Naive B cell (primary cell): ENCODE measurements at regions not wholly inside any gene's neighbourhood (a gene's known extent, or its start where the extent isn't known, plus 50 kb on each side); places are given as distances from the start of the nearest gene placed in this dataset.

Source experiments
- ATAC-seq, 2 donors: fragments of 150-1000 bp; cut with Tn5 transposase; 2 replicates each; pipeline ENCODE4 v1.10.0; 2021; ENCODE audit warnings: low read depth in 2 of 2, mild to moderate bottlenecking in 2 of 2, moderate library complexity in 2 of 2
- DNase-seq: peaks from one replicate; pipeline ENCODE4 v3.0.0; 2022
- H3K27ac Mint-ChIP-seq, 6 donors: one replicate each; pipeline ENCODE4 v1.8.0; 2020 to 2022; ENCODE audit warnings: mild to moderate bottlenecking in 6 of 6, mixed read lengths in 6 of 6, moderate library complexity in 5 of 6, inconsistent platforms in 2 of 6
- H3K27me3 Mint-ChIP-seq, 3 donors: one replicate each; pipeline ENCODE4 v1.8.0; 2021 to 2022; ENCODE audit warnings: mixed read lengths in 3 of 3, mild to moderate bottlenecking in 1 of 3
- H3K36me3 Mint-ChIP-seq, 2 donors: one replicate each; pipeline ENCODE4 v1.8.0; 2020 to 2022; ENCODE audit warnings: mixed read lengths in 2 of 2, inconsistent platforms in 1 of 2, mild to moderate bottlenecking in 1 of 2
- H3K4me1 Mint-ChIP-seq, 3 donors: one replicate each; pipeline ENCODE4 v1.8.0; 2020 to 2022; ENCODE audit warnings: mixed read lengths in 3 of 3, inconsistent platforms in 1 of 3, mild to moderate bottlenecking in 1 of 3, moderate library complexity in 1 of 3
- H3K4me3 Mint-ChIP-seq, 8 donors: one replicate each; pipeline ENCODE4 v1.8.0; 2020 to 2022; ENCODE audit warnings: mild to moderate bottlenecking in 8 of 8, mixed read lengths in 8 of 8, moderate library complexity in 8 of 8, inconsistent platforms in 2 of 8
- H3K9me3 Mint-ChIP-seq, 7 donors: one replicate each; pipeline ENCODE4 v1.8.0; 2020 to 2022; ENCODE audit warnings: mixed read lengths in 7 of 7, mild to moderate bottlenecking in 5 of 7, inconsistent platforms in 2 of 7, moderate library complexity in 1 of 7

GRCh38 chr10:28378986-28379585 is 76.2 kb upstream of the MPP7 start:
- DNase-seq (no peak), ATAC-seq (no peak)
- Mint-ChIP-seq H3K27ac (peak overlapping the region in 1 of 6 donors; percentile 33), H3K4me3 (no peak overlapping the region), H3K9me3 (no peaks in the 10 kb centered on the region), H3K27me3 (no peaks in the 10 kb centered on the region), H3K36me3 (no peaks in the 10 kb centered on the region), H3K4me1 (peaks cover 0 to 6% (median 4%) of the 10 kb centered on the region in 3 donors)

- Mint-ChIP-seq H3K27ac (no peak overlapping the region), H3K36me3 (no peaks in the 10 kb centered on the region), H3K27me3 (peaks cover 6 to 13% (median 7%) of the 10 kb centered on the region in 3 donors), H3K9me3 (no peaks in the 10 kb centered on the region), H3K4me1 (peaks cover 0 to 6% (median 4%) of the 10 kb centered on the region in 3 donors), H3K4me3 (no peak overlapping the region)
- DNase-seq (no peak), ATAC-seq (no peak)
These were observed 78.6 kb upstream of the MPP7 start for GRCh38 chr10:28381466-28381865.

- H3K4me1 Mint-ChIP-seq = peaks cover 0 to 6% (median 4%) of the 10 kb centered on the region in 3 donors
- H3K27ac Mint-ChIP-seq = no peak overlapping the region
- peaks cover 8 to 18% (median 9%) of the 10 kb centered on the region in 3 donors for H3K27me3 Mint-ChIP-seq
- H3K4me3 Mint-ChIP-seq = no peak overlapping the region
- H3K9me3 Mint-ChIP-seq = no peaks in the 10 kb centered on the region
- DNase-seq (peak; percentile 76), ATAC-seq (peak; percentile 98 to 100)
- H3K36me3 Mint-ChIP-seq = no peaks in the 10 kb centered on the region
These were observed 79.1 kb upstream of the MPP7 start for GRCh38 chr10:28381903-28382347.

GRCh38 chr10:28382525-28383269 is 79.8 kb upstream of the MPP7 start:
- DNase-seq = no peak
- Mint-ChIP-seq H3K4me1 (peaks cover 0 to 6% (median 4%) of the 10 kb centered on the region in 3 donors), H3K27ac (no peak overlapping the region), H3K27me3 (peaks cover 15 to 25% (median 16%) of the 10 kb centered on the region in 3 donors), H3K9me3 (no peaks in the 10 kb centered on the region), H3K4me3 (no peak overlapping the region), H3K36me3 (no peaks in the 10 kb centered on the region)
- no peak for ATAC-seq

- ATAC-seq = no peak
- Mint-ChIP-seq H3K4me1 (peaks cover 0 to 6% (median 4%) of the 10 kb centered on the region in 3 donors), H3K27me3 (peaks cover 19 to 41% (median 26%) of the 10 kb centered on the region in 3 donors), H3K36me3 (peaks cover 0 to 3% of the 10 kb centered on the region in 2 donors), H3K9me3 (peaks cover 0 to 3% (median 0%) of the 10 kb centered on the region in 7 donors), H3K27ac (no peak overlapping the region), H3K4me3 (no peak overlapping the region)
- DNase-seq = no peak
These were observed 81.7 kb upstream of the MPP7 start for GRCh38 chr10:28384557-28384956.

- ATAC-seq (no peak), DNase-seq (no peak)
- H3K9me3 Mint-ChIP-seq = peaks cover 0 to 3% (median 0%) of the 10 kb centered on the region in 7 donors
- H3K27ac Mint-ChIP-seq = no peak overlapping the region
- peaks cover 0 to 6% (median 4%) of the 10 kb centered on the region in 3 donors for H3K4me1 Mint-ChIP-seq
- H3K4me3 Mint-ChIP-seq = no peak overlapping the region
- H3K27me3 Mint-ChIP-seq = peaks cover 19 to 41% (median 30%) of the 10 kb centered on the region in 3 donors
- peaks cover 0 to 3% of the 10 kb centered on the region in 2 donors for H3K36me3 Mint-ChIP-seq
These were observed 83.1 kb upstream of the MPP7 start for GRCh38 chr10:28385748-28386502.

GRCh38 chr10:28386503-28386868 is 83.6 kb upstream of the MPP7 start:
- H3K4me3 Mint-ChIP-seq = no peak overlapping the region
- peaks cover 0 to 3% (median 0%) of the 10 kb centered on the region in 7 donors for H3K9me3 Mint-ChIP-seq
- H3K27ac Mint-ChIP-seq = no peak overlapping the region
- H3K36me3 Mint-ChIP-seq = peaks cover 0 to 3% of the 10 kb centered on the region in 2 donors
- ATAC-seq (no peak), DNase-seq (no peak)
- peaks cover 0 to 6% (median 4%) of the 10 kb centered on the region in 3 donors for H3K4me1 Mint-ChIP-seq
- H3K27me3 Mint-ChIP-seq = peaks cover 19 to 41% (median 30%) of the 10 kb centered on the region in 3 donors

- no peaks in the 10 kb centered on the region for H3K4me1 Mint-ChIP-seq
- no peak overlapping the region for H3K4me3 Mint-ChIP-seq
- H3K9me3 Mint-ChIP-seq = peaks cover 0 to 3% (median 0%) of the 10 kb centered on the region in 7 donors
- no peak for ATAC-seq
- no peak overlapping the region for H3K27ac Mint-ChIP-seq
- H3K36me3 Mint-ChIP-seq = peaks cover 0 to 3% of the 10 kb centered on the region in 2 donors
- DNase-seq = no peak
- H3K27me3 Mint-ChIP-seq = peaks cover 19 to 41% (median 30%) of the 10 kb centered on the region in 3 donors
These were observed 84.3 kb upstream of the MPP7 start for GRCh38 chr10:28387140-28387539.

GRCh38 chr10:28391283-28391682 is 88.4 kb upstream of the MPP7 start:
- Mint-ChIP-seq H3K4me1 (peaks cover 5 to 7% (median 5%) of the 10 kb centered on the region in 3 donors), H3K4me3 (no peak overlapping the region), H3K27ac (no peak overlapping the region), H3K27me3 (peaks cover 15 to 30% (median 23%) of the 10 kb centered on the region in 3 donors), H3K36me3 (peaks cover 0 to 3% of the 10 kb centered on the region in 2 donors), H3K9me3 (peaks cover 0 to 3% (median 0%) of the 10 kb centered on the region in 7 donors)
- DNase-seq (no peak), ATAC-seq (no peak)

- DNase-seq (peak; percentile 49), ATAC-seq (peak; percentile 73 to 84)
- Mint-ChIP-seq H3K27me3 (peaks cover 6 to 16% (median 12%) of the 10 kb centered on the region in 3 donors), H3K9me3 (peaks cover 0 to 5% (median 0%) of the 10 kb centered on the region in 7 donors), H3K27ac (peak overlapping the region in 2 of 6 donors; percentile 56 to 64), H3K36me3 (peaks cover 0 to under 1% of the 10 kb centered on the region in 2 donors), H3K4me1 (peaks cover 5 to 7% (median 5%) of the 10 kb centered on the region in 3 donors), H3K4me3 (no peak overlapping the region)
These were observed 91.2 kb upstream of the MPP7 start for GRCh38 chr10:28393956-28394568.

GRCh38 chr10:28396331-28396730 is 93.5 kb upstream of the MPP7 start:
- H3K27ac Mint-ChIP-seq = no peak overlapping the region
- H3K9me3 Mint-ChIP-seq = peaks cover 0 to 5% (median 0%) of the 10 kb centered on the region in 7 donors
- DNase-seq (no peak), ATAC-seq (no peak)
- peaks cover 6 to 11% (median 9%) of the 10 kb centered on the region in 3 donors for H3K27me3 Mint-ChIP-seq
- no peak overlapping the region for H3K4me3 Mint-ChIP-seq
- no peaks in the 10 kb centered on the region for H3K36me3 Mint-ChIP-seq
- H3K4me1 Mint-ChIP-seq = peaks cover 12 to 18% (median 13%) of the 10 kb centered on the region in 3 donors

GRCh38 chr10:28397229-28397628 is 94.4 kb upstream of the MPP7 start:
- ATAC-seq = no peak
- H3K27me3 Mint-ChIP-seq = peaks cover 6 to 11% (median 9%) of the 10 kb centered on the region in 3 donors
- peaks cover 0 to 5% (median 0%) of the 10 kb centered on the region in 7 donors for H3K9me3 Mint-ChIP-seq
- no peak overlapping the region for H3K27ac Mint-ChIP-seq
- peaks cover 15 to 25% (median 16%) of the 10 kb centered on the region in 3 donors for H3K4me1 Mint-ChIP-seq
- H3K36me3 Mint-ChIP-seq = no peaks in the 10 kb centered on the region
- no peak overlapping the region for H3K4me3 Mint-ChIP-seq
- no peak for DNase-seq

GRCh38 chr10:28400176-28400575 is 97.3 kb upstream of the MPP7 start:
- H3K36me3 Mint-ChIP-seq = no peaks in the 10 kb centered on the region
- H3K4me3 Mint-ChIP-seq = no peak overlapping the region
- peaks cover 6 to 11% (median 9%) of the 10 kb centered on the region in 3 donors for H3K27me3 Mint-ChIP-seq
- peak overlapping the region in 3 of 6 donors; percentile 13 to 38 (median 22) for H3K27ac Mint-ChIP-seq
- H3K9me3 Mint-ChIP-seq = peaks cover 0 to 5% (median 0%) of the 10 kb centered on the region in 7 donors
- ATAC-seq (peak; percentile 28 to 34), DNase-seq (no peak)
- peaks cover 21 to 29% (median 23%) of the 10 kb centered on the region in 3 donors for H3K4me1 Mint-ChIP-seq
